RWPE1 (cell line): ENCODE measurements at regions not wholly inside any gene's neighbourhood (a gene's known extent, or its start where the extent isn't known, plus 50 kb on each side); places are given as distances from the start of the nearest gene placed in this dataset.
A peak's percentile ranks its signal among the peaks of the same experiment; 100 is the strongest.

ENCODE experiments used
- CTCF ChIA-PET: fragments of 350-600 bp; sonication (Branson Sonifier 250); formaldehyde crosslinking; extraction: SDS; loops from one replicate; lab custom pipeline; 2021; lab: Yijun Ruan, JAX
- POLR2A ChIA-PET: fragments of 400-600 bp; formaldehyde crosslinking; extraction: SDS; loops from one replicate; lab custom pipeline; 2020; ENCODE audit warnings: antibody characterized with exemption; ENCODE audit not compliant: low non-redundant PET; lab: Yijun Ruan, JAX
- DNase-seq: peaks from one replicate; pipeline ENCODE4 v3.0.0; 2012; ENCODE audit warnings: low spot score
- H3K27ac ChIP-seq: fragments of 450-650 bp; 2 replicates; pipeline ENCODE4 v1.5.1; 2017
- CTCF ChIP-seq: fragments of 450-650 bp; conservative IDR thresholded peaks from 2 replicates; pipeline ENCODE4 v1.5.1; 2017; ENCODE audit warnings: low read depth, mild to moderate bottlenecking

DNA sequence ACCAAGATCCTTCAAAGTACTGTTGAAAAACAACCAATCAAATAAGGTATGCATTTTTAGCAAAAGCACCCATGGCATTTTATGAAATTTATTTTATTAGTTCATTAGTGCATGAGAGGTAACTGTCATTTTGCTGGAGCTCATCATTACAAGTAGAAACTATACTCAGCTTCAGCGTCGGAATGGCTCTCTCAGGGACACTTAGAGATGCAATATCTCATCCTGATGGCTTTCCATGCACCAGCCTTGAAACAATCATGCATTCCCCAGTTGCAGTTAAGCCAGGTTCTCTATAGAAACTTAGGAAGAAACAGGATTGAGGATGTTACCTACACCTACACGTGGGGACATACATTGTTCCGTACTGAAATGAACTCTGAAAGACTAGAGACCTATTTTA, 219.5 kb downstream of the GALR1 start:
- ChIA-PET CTCF (no interaction called here), POLR2A (no interaction called here)
- TF ChIP-seq CTCF, result no peak
- H3K27ac ChIP-seq, result no peak overlapping the region
- DNase-seq, result no peak

- no peak for TF ChIP-seq CTCF
- no peak for DNase-seq
- POLR2A ChIA-PET, result no interaction called here
- H3K27ac ChIP-seq, result no peak overlapping the region
- CTCF ChIA-PET, result no interaction called here
Measured at GRCh38 chr18:77470569-77471413, 221.1 kb downstream of the GALR1 start.

DNA sequence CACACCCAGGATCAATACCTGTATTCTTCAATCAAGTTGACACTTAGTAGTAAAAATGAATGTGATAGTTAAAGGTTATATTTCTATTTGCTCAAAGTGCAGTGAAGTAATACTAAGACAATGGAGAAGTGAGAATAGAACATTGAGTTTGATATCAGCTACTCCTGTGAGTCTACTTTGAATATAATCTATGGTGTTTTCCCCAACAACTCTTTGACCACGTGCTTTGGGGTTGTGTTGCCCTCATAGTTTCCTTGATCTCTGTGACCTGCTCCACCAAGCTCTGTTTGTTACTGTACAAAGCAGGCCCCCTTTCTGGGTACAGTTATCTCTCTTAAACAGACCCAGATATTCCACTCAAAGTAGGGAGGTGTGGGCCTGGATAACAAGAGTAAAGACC, 222.9 kb downstream of the GALR1 start:
- no peak for TF ChIP-seq CTCF
- no peak overlapping the region for H3K27ac ChIP-seq
- no peak for DNase-seq
- ChIA-PET CTCF (no interaction called here), POLR2A (no interaction called here)

- ChIA-PET CTCF (no interaction called here), POLR2A (no interaction called here)
- DNase-seq, result peak; percentile 5
- no peak for TF ChIP-seq CTCF
- H3K27ac ChIP-seq, result no peak overlapping the region
Measured at GRCh38 chr18:77478646-77479442, 229.2 kb downstream of the GALR1 start.

DNA sequence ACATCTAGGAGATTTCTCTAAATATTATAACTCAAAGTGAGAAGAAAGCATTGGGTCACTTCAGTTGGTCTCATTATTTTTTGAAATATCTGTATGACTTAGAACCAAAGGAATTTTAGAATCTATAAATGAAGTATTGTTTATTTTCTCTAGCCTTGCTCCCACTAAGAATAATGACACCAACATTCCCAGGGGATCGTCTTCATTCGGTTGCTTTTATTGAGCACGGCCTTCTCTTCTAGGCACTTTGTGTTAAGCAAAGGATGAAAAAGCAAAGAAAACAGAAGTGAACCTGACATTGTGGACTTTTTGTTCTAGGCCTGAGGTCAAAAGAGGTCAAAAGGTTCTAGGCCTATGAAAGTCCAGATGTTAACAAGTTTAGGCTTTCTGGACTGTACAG, 231.9 kb downstream of the GALR1 start:
- ChIA-PET POLR2A (no interaction called here), CTCF (no interaction called here)
- TF ChIP-seq CTCF, result no peak
- no peak for DNase-seq
- no peak overlapping the region for H3K27ac ChIP-seq

GRCh38 chr18:77482190-77483085, 232.8 kb downstream of the GALR1 start:
- ChIA-PET POLR2A (no interaction called here), CTCF (no interaction called here)
- H3K27ac ChIP-seq, result no peak overlapping the region
- no peak for TF ChIP-seq CTCF
- no peak for DNase-seq
